ENCODE measurements at regions not wholly inside any gene's neighbourhood (a gene's known extent, or its start where the extent isn't known, plus 50 kb on each side); places are given as distances from the start of the nearest gene placed in this dataset.
A peak's percentile ranks its signal among the peaks of the same experiment; 100 is the strongest.
"Not testable (repeated sequence)": the region's sequence is repeated elsewhere in the genome, so short reads cannot be mapped to it uniquely, and the experiment has no call there.

DNA sequence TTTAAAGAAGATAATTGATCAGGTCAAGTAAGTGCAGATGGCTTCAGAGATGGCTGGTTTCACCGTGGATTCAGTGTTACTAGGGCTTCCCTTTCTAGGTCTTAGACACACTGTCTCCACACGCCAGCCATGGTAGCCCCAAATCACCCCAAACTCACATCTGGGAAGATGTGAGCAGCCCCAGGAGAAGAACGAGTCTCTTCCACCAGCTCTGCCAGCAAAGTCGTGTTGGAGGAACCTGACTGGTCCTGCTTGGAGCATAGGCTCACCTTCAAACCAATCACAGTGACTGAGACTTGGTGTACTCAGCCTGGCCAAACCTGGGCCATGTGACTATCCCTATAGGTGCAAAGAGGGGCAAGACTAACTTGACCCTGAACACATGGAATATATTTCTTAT, 296.7 kb downstream of the RPLP1 start:
- DNase-seq, result no peak

DNA sequence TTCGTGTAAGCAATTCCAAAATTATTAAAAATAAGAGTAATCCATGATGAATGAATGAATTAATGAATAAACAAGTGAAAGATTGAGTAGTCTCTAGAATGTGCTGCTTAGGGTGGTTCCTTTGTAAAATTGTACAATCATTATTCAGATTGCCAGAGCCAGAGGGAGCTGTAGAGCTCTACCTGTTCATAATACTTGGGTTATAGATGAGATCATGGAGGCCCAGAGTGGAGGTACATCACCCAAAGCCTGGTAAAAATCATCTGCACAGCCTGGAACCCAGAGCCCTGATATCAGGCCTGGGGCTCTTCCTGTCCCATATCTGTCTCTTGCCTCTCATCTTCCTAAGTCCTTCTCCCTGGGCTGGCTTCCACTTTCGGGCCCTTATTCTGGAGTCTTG, 297.2 kb downstream of the RPLP1 start:
- no peak for DNase-seq

DNA sequence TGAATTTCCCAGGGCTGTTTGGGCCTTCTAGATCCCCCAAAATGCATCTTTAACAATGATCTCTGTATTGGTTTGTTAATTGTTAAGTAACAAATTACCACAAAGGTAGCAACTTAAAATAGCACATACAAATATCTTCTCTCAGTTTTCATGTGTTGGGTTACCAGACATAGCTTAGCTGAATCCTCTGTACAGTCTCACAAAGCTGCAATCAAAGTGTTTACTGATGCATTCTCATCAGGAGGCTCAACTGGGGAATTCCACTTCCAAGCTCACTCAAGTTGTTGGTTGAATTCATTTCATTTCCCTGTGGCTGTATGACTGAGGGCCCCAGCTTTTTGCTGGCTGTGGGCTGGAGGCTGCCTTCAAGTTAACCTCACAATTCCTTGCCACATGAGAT, 297.6 kb downstream of the RPLP1 start:
- DNase-seq, result no peak

DNA sequence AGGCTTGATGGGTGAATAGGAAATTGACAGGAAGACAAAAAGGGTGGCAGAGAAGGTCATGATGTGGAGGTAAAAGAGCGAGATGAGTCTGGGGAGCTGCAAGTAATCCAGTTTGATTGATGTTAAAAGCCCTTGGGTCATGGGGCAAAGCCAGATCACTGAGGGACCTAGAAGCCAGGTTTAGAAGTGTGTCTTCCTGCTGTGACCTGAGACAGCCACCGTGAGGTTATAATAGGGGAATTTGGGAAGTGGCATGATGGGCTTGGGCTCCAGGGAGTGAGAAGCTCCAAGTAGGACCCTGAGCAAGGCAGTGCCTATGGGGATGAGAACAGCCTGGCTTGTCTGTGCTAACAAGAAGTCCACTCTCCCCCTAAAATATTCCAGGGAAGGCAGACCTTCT, 298.5 kb downstream of the RPLP1 start:
- DNase-seq, result no peak

DNA sequence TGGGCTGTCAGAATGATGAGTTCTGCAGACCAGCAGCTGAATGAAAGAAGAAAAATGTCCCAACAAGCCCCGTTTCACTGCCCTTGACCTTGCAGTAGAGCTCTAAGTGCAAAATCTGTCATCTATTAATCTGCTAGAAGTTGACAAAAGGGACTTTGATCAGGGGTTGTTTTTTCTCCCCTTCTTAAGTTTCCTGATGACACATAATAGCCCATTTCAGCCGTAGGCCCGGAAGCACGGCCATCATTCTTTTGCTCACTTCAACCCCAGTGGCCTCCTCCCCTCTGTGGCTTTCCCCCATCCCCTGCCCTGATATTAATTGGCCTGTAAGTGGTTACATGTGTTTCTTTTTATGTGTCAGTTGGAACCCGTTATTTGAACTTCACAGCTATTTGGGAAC, 298.9 kb downstream of the RPLP1 start:
- DNase-seq, result no peak

DNA sequence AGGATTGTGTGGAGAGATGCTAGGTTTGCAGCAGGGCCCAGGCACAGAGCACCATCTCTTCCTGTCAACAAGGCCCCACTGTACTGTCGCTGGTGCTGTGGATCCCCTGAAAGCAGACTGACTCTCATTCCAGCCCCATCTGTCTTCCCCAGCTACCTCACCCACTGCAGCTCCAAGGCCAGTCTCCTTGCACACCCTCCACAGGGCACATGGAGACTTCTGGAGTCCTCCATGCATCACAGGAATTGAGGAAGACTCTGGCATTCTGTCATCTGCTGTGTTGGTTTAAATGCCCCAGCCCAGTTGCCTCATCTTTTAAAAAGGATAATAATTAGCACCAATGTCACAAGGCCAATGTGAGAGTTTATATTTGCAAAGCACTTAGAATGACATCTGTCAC, 301.2 kb downstream of the RPLP1 start:
- no peak for DNase-seq

DNA sequence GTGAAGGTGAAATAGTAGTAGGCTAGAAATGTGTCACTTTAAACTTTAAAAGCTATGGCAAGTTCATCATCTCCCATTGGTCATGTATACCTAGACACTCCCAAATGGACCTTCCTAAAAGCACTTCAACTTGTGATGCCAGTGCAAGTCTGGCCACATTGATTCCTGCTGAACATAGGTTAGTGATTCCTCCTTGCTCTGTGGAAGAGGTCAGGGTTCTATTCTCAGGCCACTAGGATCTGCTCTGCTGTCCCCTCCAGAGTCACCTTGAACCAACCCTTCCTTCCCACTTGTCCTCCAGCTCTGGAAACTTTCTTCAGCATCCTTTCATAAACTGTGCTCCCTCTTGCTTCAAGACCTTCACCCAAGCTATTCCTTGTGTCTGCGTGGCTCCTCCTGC, 301.7 kb downstream of the RPLP1 start:
- DNase-seq, result no peak

DNA sequence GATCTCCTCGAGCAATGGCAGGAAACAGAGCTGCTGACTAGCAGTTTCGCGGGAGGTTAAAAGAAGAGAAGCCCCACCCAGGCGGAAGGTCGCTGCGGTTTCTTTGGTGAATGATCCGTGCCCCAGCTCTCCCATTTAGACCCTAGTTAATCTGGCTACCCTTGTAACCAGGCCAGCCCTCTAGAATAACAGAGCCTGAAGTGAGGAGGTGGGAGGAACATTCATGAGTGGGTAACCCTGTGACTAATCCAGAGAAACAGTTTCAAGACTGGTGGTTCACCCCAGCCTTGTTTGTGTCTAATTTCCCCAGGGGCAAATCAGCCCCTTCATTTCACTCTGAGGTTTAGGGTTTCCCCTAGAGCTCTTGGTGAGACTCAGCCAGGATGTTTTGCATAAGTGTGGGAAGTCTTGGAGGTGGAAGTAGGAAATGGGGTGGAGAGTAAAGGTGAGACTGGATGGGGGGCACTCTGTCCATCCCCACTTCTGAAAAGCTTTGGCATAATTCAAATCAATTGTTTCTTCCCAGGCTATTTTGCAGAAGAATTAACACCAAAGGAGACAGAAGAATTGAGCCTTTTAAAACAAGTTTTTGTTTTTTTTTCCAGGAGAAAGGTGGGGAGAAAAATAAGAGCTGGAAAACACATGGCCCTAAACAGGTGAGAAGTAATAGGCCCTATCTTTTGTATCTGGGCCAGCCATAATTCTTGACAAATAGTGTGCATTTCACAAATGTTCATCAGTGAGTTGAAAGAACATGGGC, 303.1 kb downstream of the RPLP1 start:
- peak; percentile 83 for DNase-seq

DNA sequence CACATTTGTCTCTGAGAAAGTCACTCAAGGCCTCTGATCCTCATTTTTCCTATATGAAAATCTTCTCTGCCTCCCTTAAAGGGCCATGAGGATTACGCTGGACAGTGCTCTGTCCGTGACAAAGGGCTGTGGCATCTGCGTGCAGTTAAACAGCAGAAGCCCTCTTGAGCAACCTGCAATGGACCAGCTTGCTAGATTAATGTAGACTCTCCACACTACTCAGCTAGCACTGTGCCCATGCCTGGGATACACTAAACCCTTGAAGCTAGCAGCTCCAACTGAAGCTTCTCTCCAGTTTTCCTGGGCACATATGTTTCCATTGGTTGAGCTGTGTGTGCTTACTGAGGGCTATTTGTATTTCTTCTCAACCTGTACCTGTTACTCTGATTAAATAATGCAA, 303.8 kb downstream of the RPLP1 start:
- no peak for DNase-seq

DNA sequence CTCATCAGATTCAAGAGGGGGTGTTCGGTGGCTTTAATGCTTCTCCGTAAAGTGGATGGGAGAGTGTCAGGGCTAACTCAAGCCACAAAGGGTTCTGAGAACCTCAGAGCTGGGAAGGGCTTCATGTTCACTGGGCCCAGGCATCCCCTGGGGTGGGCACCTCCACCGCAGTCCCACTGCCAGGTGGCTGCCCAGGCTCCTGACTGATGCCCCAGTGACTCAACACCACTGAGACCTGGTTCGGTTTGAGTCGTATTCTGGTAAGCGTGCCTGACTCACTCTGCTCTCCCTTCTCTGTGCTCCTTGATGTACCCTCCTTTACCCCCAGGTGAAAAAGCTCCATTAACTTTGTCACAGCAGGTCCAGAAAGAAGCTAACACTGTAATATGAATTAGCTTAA, 304.6 kb downstream of the RPLP1 start:
- DNase-seq, result peak; percentile 79

DNA sequence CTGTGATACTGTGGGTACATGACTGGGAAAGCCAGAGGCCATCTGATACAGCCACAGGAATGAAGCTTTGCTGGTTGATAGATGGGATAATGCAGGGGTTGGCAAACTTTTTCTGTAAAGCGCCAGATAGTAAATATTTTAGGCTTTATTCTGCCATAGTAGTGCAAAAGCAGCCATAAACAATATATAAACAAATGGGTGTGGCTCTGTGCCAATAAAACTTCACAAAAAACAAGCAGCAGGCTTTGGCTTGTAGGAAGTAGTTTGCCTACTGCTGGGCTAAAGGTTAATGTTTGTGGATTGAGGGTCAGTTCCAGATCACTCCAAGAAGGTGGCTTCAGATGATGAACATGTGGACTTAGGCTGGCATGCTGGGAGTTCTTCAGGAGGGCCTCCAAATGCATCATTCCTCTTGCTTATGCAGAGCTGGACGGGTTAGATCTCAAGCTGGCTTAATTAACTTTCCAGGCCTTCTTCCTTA, 305.7 kb downstream of the RPLP1 start:
- no peak for DNase-seq

DNA sequence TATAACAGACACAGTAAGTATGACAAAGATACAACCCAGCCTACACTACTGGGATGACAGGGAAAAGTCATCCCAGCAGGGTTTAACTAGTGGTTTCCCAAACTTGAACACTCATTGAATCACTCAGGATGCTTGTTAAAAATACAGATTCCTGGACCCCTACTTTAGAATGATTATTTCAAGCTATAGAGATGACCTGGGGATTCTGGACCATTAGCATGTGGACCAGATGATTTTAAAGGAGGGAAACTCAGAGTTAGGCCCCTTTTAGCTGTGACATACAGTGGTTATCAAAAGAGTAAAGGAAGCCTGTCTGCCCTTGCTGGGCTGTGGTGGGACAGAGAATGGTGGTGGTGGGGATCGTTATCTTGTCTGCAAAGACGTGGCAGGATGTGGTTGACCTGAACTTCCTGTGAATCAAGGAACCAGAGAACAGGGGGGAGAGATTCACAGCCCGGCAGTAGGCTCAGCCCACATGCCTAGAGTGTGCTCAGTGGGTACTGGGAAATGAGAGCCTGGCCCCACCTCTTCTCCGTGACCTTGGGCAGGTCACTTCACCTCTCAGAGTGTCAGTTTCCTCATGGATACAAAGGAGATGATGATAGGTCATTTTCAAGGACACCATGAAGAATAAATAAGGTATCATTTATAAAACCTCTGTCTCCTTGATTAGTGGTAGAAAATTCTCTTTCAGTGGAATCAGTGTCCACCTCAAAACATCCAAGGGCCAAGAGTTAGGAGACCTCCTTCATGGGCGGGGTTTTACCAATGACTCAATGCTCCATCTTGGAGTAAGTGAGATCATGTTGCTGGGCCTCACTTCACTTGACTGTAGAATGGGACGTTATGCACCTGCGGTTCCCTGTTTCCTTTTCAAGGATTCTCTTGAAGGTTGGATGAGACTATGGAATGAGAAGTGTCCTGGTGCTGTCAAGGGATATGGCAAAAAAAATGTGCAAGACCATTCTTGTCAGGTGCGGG, 306.5 kb downstream of the RPLP1 start:
- peak; percentile 83 for DNase-seq

DNA sequence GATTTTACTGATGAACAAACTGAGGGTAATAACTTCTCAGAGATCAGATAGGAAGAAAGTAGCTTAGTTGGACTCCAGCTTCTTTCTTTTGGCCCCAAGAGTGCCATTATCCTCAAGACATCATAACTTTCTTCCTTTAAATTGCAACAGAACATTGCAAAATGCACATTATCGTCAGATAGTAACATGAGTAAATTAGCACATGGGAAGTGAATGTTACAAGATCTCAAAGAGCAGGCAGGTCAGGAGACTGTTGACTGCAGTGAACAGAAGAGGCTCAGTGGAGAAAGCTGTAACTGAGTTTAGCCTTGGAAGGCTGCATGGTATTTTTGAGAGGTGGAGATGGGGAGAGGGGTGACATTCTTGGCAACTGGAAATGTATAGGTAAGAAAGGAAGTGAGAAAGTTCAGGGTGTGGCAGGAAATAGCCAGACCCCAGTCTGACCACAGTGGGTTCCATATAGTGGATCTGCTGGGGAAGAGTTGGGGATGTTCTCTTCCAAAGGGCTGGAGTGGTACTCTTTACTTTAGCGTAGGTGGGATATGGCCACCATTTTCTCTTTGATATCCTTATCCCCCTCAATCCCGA, 307.7 kb downstream of the RPLP1 start:
- DNase-seq, result no peak

DNA sequence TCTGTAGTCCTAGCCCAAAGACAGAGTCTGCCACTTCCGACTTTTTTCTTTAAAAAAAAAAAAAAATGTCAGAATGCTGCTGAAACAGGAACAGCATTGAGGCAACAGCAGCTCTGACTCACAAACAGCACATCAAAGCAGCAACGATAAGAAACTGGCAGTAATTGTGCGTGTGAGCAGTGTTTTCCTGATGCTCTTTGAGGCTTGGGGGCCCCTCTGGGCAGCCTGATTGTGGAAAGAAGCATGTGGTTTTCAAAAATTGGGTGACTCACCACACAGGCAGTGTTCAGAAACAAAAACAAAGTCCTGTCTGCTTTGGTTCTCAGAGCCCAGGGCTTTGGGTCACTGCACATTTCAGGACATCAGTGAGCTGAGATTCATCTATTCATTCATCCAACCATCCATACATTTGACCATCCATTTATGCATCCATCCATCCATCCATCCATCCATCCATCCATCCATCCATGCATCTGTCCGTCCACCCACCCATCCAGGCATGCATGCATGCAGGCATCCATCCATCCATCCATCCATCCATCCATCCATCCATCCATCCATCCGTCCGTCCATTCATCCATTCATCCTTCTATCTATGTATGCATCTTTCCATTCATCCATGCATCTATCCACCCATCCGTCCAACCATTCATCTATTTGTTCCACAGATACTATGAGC, 308.4 kb downstream of the RPLP1 start:
- peak; percentile 84 for DNase-seq

DNA sequence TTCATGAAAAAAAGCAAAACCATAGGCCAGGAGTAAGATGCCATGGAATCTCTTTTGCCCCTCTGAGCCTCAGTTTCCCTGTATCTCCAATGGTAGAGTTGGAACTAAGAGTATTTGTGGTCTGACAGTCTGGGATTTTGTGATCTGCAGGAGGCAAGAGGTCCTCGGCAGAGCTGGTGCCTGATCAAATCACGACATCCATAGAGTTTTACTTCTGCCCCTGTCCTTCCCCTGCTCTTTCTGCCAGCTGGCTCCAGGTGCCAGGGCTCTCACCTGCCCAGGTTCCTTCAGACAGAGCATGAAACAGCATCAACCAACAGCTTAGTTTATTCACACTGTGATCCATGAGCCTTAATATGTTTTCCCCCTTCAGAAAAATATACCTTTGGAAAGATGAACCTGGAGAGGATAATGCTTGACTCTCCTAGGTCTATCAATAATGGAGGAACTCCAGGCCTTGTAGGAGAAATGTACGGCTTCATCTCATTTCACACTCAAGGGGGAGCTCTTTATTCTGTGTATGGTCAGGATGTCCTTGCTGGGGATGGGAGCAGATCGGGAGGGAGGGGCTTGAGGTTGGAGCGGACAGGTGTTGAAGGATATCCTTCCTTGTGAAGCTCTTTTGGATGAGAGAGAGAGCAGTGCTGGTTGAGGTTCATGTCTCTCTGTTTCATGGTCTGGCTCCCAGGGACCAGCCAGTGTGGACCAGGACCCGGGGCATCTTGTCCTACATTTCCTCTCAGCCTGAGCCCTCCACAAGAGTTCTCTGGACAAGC, 309.9 kb downstream of the RPLP1 start:
- DNase-seq, result no peak

DNA sequence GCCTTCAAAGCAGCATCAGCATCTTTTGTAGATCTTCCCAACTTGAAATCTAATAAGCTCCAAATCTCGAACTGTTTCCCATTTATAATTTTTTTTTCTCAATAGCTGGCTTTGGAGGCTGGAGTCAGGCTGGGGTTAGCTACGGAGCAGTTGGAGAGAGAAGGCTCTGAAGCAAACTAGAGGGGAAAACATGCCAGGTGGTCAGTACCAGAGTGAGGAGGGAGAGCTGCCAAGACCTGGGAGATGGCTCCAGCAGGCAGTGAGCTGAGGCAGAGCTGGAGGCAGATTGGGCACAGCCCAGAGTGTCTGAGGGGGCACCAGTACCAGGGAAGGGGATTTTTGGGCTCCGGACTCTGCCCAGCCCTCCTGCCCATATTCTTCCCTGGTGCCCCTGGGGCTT, 311.2 kb downstream of the RPLP1 start:
- no peak for DNase-seq

DNA sequence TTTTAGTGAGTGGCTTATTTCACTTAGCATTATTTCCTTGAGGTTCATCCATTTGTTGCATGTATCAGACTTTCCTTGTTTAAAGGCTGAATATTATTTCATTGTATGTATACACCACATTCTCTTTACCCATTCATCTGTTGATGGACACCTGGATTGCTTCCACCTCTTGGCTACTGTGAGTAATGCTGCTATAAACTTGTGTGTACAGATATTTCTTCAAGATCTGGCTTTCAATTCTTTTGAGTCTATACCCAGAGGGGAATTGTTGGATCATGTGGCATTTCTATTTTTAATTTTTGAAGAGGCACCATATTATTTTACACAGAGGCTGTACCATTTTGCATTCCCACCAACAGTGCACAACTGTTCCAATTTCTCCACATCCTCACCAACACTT, 313.5 kb downstream of the RPLP1 start:
- no peak for DNase-seq

DNA sequence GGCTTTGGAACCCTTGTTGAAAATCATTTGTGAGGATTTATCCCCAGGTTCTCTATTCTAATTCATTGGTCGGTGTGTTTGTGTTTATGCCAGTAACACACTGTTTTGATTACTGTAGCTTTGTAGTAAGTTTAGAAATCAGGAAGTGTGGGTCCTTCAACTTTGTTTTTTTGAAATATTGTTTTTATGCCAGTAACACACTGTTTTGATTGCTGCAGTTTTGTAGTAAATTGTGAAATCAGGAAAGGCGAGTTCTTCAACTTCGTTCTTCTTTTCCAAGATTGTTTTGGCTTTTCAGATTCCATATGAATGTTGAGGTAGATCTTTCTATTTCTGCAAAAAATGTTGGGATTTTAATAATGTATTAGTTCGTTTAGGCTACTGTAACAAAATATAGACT, 314.6 kb downstream of the RPLP1 start:
- DNase-seq, result no peak

DNA sequence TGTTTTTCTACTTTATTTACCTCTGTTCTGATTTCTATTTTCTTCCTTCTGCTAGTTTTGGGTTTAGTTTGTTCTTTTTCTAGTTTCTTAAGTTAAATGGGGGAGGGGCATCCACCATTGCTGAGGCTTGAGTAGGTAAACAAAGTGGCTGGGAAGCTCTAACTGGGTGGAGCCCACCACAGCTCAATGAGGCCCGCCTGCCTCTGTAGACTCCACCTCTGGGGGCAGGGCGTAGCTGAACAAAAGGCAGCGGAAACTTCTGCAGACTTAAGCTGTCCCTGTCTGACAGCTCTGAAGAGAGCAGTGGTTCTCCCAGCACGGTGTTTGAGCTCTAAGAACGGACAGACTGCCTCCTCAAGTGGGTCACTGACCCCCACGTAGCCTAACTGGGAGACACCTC, 316.7 kb downstream of the RPLP1 start:
- DNase-seq, result peak; percentile 41

DNA sequence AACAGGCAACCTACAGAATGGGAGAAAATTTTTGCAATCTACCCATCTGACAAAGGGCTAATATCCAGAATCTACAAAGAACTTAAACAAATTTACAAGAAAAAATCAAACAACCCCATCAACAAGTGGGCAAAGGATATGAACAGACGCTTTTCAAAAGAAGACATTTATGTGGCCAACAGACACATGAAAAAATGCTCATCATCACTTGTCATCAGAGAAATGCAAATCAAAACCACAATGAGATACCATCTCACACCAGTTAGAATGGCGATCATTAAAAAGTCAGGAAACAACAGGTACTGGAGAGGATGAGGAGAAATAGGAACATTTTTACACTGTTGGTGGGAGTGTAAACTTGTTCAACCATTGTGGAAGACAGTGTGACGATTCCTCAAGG, 321.6 kb downstream of the RPLP1 start:
- not testable (repeated sequence) for DNase-seq

DNA sequence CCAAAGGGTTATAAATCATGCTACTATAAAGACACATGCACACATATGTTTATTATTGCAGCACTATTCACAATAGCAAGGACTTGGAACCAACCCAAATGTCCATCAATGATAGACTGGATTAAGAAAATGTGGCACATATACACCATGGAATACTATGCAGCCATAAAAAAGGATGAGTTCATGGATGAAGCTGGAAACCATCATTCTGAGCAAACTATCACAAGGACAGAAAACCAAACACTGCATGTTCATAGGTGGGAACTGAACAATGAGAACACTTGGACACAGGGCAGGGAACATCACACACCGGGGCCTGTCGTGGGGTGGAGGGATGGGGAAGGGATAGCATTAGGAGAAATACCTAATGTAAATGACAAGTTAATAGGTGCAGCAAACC, 322.1 kb downstream of the RPLP1 start:
- not testable (repeated sequence) for DNase-seq

DNA sequence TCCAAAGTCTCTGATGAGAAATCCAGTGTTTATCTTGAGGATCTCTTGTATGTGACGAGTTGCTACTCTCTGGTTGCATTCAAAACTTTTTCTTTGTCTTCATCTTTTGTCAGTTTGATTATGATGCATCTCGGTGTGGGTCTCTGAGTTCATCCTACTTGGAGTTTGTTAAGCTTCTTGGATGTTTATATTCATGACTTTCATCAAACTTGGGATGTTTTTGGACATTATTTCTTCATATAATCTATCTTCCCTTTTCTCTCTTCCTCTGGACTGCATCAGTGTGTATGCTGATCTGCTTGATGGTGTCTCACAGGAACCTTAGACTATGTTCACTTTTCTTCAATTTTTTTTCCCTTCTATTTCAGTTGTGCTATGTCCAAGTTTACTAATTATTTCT, 320.4 kb downstream of the TLE3 start:
- DNase-seq, result no peak

All from activated naive CD4-positive, alpha-beta T cell treated with anti-CD3 and anti-CD28 coated beads, Interleukin-2, amount 50 U/mL, for 16 hours (primary cell).